RCC 7860 (cell line): ENCODE measurements at regions not wholly inside any gene's neighbourhood (a gene's known extent, or its start where the extent isn't known, plus 50 kb on each side); places are given as distances from the start of the nearest gene placed in this dataset.
A peak's percentile ranks its signal among the peaks of the same experiment; 100 is the strongest.

ENCODE experiments used
- DNase-seq: peaks from one replicate; pipeline ENCODE4 v3.0.0-alpha.2; 2015; ENCODE audit warnings: low spot score
- FAIRE-seq: peaks from 2 replicates; lab custom pipeline; 2012; peaks lifted over from hg19 to GRCh38; lab: Jason Lieb, UNC

- no peak for DNase-seq
- no peak for FAIRE-seq
These were observed 368.2 kb downstream of the SNAPC1 start for GRCh38 chr14:62130441-62130840.

- DNase-seq (no peak), FAIRE-seq (no peak)
These were observed 371.7 kb downstream of the SNAPC1 start for GRCh38 chr14:62133776-62134550.

GRCh38 chr14:62138593-62138992 lies 376.4 kb downstream of the SNAPC1 start:
- DNase-seq (no peak), FAIRE-seq (no peak)

- FAIRE-seq (no peak), DNase-seq (no peak)
These were observed 378.9 kb downstream of the SNAPC1 start for GRCh38 chr14:62141139-62141538.

- no peak for DNase-seq
- no peak for FAIRE-seq
These were observed 381.0 kb downstream of the SNAPC1 start for GRCh38 chr14:62143245-62143644.

- FAIRE-seq (no peak), DNase-seq (no peak)
These were observed 382.6 kb downstream of the SNAPC1 start for GRCh38 chr14:62144863-62145262.

- no peak for DNase-seq
- no peak for FAIRE-seq
These were observed 383.8 kb downstream of the SNAPC1 start for GRCh38 chr14:62146030-62146429.

GRCh38 chr14:62156052-62156451 lies 393.8 kb downstream of the SNAPC1 start:
- DNase-seq, result no peak
- no peak for FAIRE-seq

- FAIRE-seq (no peak), DNase-seq (no peak)
These were observed 396.6 kb downstream of the SNAPC1 start for GRCh38 chr14:62158779-62159178.

GRCh38 chr14:62159314-62159713 lies 397.1 kb downstream of the SNAPC1 start:
- DNase-seq (no peak), FAIRE-seq (no peak)

GRCh38 chr14:62162998-62163589 lies 400.9 kb downstream of the SNAPC1 start:
- DNase-seq, result no peak
- FAIRE-seq, result no peak

- DNase-seq, result no peak
- FAIRE-seq, result no peak
These were observed 406.4 kb downstream of the SNAPC1 start for GRCh38 chr14:62168564-62169155.

- no peak for DNase-seq
- no peak for FAIRE-seq
These were observed 417.3 kb downstream of the SNAPC1 start for GRCh38 chr14:62179367-62180018.

- no peak for DNase-seq
- no peak for FAIRE-seq
These were observed 419.4 kb downstream of the SNAPC1 start for GRCh38 chr14:62181591-62181990.

GRCh38 chr14:62185078-62185477 lies 422.9 kb downstream of the SNAPC1 start:
- no peak for FAIRE-seq
- no peak for DNase-seq

GRCh38 chr14:62187265-62187664 lies 425.0 kb downstream of the SNAPC1 start:
- FAIRE-seq, result no peak

GRCh38 chr14:62189698-62190097 lies 427.5 kb downstream of the SNAPC1 start:
- no peak for FAIRE-seq
- DNase-seq, result no peak

More at GRCh38 chr14:62187265-62187664, 425.0 kb downstream of the SNAPC1 start:
- no peak for DNase-seq

- DNase-seq, result no peak
These were observed 444.2 kb downstream of the SNAPC1 start for GRCh38 chr14:62206456-62206855.

GRCh38 chr14:62209287-62209899 lies 447.2 kb downstream of the SNAPC1 start:
- DNase-seq (peak; percentile 4), FAIRE-seq (no peak)

More at GRCh38 chr14:62206456-62206855, 444.2 kb downstream of the SNAPC1 start:
- no peak for FAIRE-seq

GRCh38 chr14:62213516-62213915 lies 451.3 kb downstream of the SNAPC1 start:
- FAIRE-seq, result no peak
- no peak for DNase-seq

GRCh38 chr14:62216121-62216520 lies 453.9 kb downstream of the SNAPC1 start:
- DNase-seq (no peak), FAIRE-seq (no peak)
